Coronary artery (tissue), 2 donors: ENCODE measurements at regions not wholly inside any gene's neighbourhood (a gene's known extent, or its start where the extent isn't known, plus 50 kb on each side); places are given as distances from the start of the nearest gene placed in this dataset.

Experiments
- DNase-seq: peaks from one replicate; pipeline ENCODE4 v3.0.0-alpha.2; 2017; ENCODE audit warnings: low spot score
- H3K27ac ChIP-seq, 2 donors: fragments of 200-600 bp; sonication (generic); one replicate each; pipeline ENCODE4 v1.5.1; 2016 to 2019
- H3K4me3 ChIP-seq: fragments of 200-600 bp; sonication (generic); 2 replicates; pipeline ENCODE4 v1.5.1; 2016; ENCODE audit warnings: mild to moderate bottlenecking, moderate library complexity
- TF ChIP-seq, protein P1 (sequence below): fragments of 200-600 bp; sonication (generic); IDR thresholded peaks from one replicate; pipeline ENCODE4 v1.5.1; 2019; ENCODE audit warnings: antibody characterized with exemption

DNA sequence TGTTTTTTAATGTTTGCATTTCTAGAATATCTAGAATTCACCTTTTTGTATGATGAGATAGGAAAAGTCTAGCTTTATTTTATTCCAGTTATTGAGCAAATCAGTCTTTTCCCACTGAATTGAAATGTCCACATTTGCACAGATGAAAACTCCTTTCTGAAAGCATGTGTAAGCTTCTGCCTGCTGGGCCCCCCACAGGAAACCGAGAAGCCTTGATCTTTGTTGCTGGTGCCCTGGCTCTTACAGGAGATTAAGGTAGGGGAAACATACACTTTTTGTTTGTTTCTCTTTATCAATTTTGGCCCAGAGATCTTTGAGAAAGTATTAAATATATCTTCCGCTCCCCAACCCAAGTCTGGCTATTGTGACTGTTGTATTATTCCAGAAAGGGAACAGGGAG lies 87.2 kb upstream of the GNAZ start:
- DNase-seq = no peak
- TF ChIP-seq, protein P1, sequence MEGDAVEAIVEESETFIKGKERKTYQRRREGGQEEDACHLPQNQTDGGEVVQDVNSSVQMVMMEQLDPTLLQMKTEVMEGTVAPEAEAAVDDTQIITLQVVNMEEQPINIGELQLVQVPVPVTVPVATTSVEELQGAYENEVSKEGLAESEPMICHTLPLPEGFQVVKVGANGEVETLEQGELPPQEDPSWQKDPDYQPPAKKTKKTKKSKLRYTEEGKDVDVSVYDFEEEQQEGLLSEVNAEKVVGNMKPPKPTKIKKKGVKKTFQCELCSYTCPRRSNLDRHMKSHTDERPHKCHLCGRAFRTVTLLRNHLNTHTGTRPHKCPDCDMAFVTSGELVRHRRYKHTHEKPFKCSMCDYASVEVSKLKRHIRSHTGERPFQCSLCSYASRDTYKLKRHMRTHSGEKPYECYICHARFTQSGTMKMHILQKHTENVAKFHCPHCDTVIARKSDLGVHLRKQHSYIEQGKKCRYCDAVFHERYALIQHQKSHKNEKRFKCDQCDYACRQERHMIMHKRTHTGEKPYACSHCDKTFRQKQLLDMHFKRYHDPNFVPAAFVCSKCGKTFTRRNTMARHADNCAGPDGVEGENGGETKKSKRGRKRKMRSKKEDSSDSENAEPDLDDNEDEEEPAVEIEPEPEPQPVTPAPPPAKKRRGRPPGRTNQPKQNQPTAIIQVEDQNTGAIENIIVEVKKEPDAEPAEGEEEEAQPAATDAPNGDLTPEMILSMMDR = no peak
- Histone ChIP-seq H3K4me3 (no peak overlapping the region), H3K27ac (no peak overlapping the region)

DNA sequence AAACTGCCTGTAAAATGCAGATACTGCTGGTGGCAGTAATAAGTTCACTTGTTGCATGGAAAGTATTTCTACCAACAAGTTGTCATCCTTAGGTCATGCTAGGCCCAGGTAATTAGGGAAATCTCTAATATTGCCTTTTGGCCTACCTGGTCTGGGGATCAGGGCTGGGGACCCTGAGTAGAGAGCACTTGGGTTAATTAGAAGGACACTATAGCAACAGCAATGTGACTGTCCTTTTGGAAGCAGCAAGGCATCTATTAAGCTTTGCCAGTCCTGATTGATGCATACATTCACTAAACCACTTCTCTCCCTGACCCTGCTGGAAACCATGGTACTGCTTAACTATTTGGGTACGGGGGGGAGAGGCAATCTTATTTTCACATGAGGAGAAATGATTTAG lies 86.5 kb upstream of the GNAZ start:
- DNase-seq = no peak
- Histone ChIP-seq H3K27ac (no peak overlapping the region), H3K4me3 (no peak overlapping the region)
- TF ChIP-seq, protein P1 = no peak

GRCh38 chr22:22984967-22985366 lies 85.4 kb upstream of the GNAZ start:
- H3K4me3 ChIP-seq = no peak overlapping the region
- H3K27ac ChIP-seq = no peak overlapping the region
- DNase-seq = no peak
- TF ChIP-seq, protein P1 = no peak

DNA sequence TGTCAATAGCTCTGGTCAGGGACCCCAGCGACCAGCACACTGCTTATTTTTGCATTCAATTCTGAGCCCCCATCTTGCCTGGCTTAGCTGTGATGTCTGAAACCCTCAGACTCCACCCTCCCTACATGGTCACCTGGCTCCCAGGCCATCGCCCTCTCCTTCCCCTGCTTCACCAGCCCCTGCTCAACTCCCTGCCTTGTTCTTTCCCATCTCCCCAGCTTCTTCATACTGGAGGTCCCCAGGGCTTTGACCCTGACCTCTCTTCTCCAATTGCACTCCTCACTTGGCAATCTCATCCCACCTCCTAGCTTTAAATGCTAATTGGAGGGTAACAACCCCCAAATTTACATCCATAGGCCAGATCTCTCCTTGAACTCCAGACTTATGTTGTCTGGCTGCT lies 84.3 kb upstream of the GNAZ start:
- TF ChIP-seq, protein P1 = no peak
- no peak overlapping the region for H3K4me3 ChIP-seq
- no peak for DNase-seq

DNA sequence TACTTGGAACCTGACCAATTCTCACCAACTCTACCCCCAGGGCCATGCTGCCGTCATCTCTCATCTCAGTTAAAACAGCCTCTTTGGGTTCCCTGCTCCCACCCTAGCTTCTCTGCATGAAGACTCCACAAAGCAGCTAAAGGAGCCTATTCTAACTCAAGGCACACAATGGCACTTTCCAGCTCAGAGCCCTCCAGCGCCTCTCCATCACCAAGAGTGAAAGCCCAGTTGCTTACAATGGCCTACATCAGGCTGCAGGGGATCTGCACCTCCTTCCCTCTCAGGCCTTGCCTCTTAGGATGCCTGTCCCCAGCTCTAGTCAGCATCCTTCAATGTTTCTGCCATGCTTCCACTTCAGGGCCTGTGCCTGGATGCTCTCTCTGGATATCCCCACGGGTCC lies 83.7 kb upstream of the GNAZ start:
- DNase-seq = no peak
- no peak overlapping the region for H3K4me3 ChIP-seq
- H3K27ac ChIP-seq = no peak overlapping the region
- TF ChIP-seq, protein P1 = no peak

More for the DNA sequence above, 84.3 kb upstream of the GNAZ start:
- H3K27ac ChIP-seq = no peak overlapping the region

GRCh38 chr22:22988150-22988549 lies 82.2 kb upstream of the GNAZ start:
- no peak overlapping the region for H3K27ac ChIP-seq
- TF ChIP-seq, protein P1 = no peak
- no peak for DNase-seq
- H3K4me3 ChIP-seq = no peak overlapping the region

DNA sequence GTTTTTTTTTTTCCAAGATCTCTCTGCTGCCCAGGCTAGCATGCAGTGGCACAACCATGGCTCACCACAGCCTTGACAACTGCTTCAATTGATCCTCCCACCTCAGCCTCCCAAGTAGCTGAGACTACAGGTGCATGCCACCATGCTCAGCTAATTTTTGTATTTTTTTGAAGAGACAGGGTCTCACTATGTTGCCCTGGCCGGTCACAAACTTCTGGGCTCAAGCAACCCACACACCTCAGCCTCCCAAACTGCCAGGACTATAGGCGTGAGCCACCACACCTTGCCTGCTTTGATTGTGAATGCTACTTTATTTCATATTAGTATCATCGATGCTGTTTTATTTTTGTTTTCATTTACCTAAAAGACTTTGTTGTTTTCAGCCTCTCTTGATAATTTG lies 81.5 kb upstream of the GNAZ start:
- DNase-seq = no peak
- TF ChIP-seq, protein P1 = no peak
- Histone ChIP-seq H3K4me3 (no peak overlapping the region), H3K27ac (no peak overlapping the region)
